HL-60 (cell line): ENCODE measurements at regions not wholly inside any gene's neighbourhood (a gene's known extent, or its start where the extent isn't known, plus 50 kb on each side); places are given as distances from the start of the nearest gene placed in this dataset.

Source experiments
- POLR2AphosphoS5 ChIP-seq: IDR thresholded peaks from 2 replicates; pipeline ENCODE4 v1.6.1; 2012; ENCODE audit warnings: low read depth
- SPI1 ChIP-seq: IDR thresholded peaks from 2 replicates; pipeline ENCODE4 v1.6.1; 2012; ENCODE audit warnings: low read depth, mild to moderate bottlenecking, borderline replicate concordance
- TF ChIP-seq, protein P1 (sequence below): IDR thresholded peaks from one replicate; pipeline ENCODE4 v1.5.1; 2011; ENCODE audit warnings: low read length, control low read depth, inconsistent platforms; ENCODE audit not compliant: insufficient read depth

- TF ChIP-seq, protein P1, sequence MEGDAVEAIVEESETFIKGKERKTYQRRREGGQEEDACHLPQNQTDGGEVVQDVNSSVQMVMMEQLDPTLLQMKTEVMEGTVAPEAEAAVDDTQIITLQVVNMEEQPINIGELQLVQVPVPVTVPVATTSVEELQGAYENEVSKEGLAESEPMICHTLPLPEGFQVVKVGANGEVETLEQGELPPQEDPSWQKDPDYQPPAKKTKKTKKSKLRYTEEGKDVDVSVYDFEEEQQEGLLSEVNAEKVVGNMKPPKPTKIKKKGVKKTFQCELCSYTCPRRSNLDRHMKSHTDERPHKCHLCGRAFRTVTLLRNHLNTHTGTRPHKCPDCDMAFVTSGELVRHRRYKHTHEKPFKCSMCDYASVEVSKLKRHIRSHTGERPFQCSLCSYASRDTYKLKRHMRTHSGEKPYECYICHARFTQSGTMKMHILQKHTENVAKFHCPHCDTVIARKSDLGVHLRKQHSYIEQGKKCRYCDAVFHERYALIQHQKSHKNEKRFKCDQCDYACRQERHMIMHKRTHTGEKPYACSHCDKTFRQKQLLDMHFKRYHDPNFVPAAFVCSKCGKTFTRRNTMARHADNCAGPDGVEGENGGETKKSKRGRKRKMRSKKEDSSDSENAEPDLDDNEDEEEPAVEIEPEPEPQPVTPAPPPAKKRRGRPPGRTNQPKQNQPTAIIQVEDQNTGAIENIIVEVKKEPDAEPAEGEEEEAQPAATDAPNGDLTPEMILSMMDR, result no peak
- no peak for TF ChIP-seq POLR2AphosphoS5
- no peak for TF ChIP-seq SPI1
Observed at GRCh38 chr10:78450239-78450638, 416.6 kb downstream of the RPS24 start.
